Activated naive CD8-positive, alpha-beta T cell treated with anti-CD3 and anti-CD28 coated beads for 36 hours (primary cell): ENCODE measurements at regions not wholly inside any gene's neighbourhood (a gene's known extent, or its start where the extent isn't known, plus 50 kb on each side); places are given as distances from the start of the nearest gene placed in this dataset.

Source experiments
- DNase-seq: peaks from one replicate; pipeline ENCODE4 v3.0.0; 2021
- H3K27ac Mint-ChIP-seq: one replicate; pipeline ENCODE4 v1.8.0; 2022; ENCODE audit warnings: mild to moderate bottlenecking, moderate library complexity, mixed read lengths
- H3K27me3 Mint-ChIP-seq: one replicate; pipeline ENCODE4 v1.8.0; 2022; ENCODE audit warnings: mild to moderate bottlenecking, mixed read lengths
- H3K36me3 Mint-ChIP-seq: one replicate; pipeline ENCODE4 v1.8.0; 2021; ENCODE audit warnings: mild to moderate bottlenecking, mixed read lengths
- H3K4me1 Mint-ChIP-seq: one replicate; pipeline ENCODE4 v1.8.0; 2021; ENCODE audit warnings: mixed read lengths
- H3K4me3 Mint-ChIP-seq: one replicate; pipeline ENCODE4 v1.8.0; 2022; ENCODE audit warnings: mild to moderate bottlenecking, moderate library complexity, mixed read lengths
- H3K9me3 Mint-ChIP-seq: one replicate; pipeline ENCODE4 v1.8.0; 2022; ENCODE audit warnings: mixed read lengths

GRCh38 chr3:127059072-127059471 lies 76.2 kb downstream of the PLXNA1 start:
- Mint-ChIP-seq H3K36me3 (no peaks in the 10 kb centered on the region), H3K4me3 (no peak overlapping the region), H3K27ac (no peak overlapping the region), H3K9me3 (peaks cover 5% of the 10 kb centered on the region), H3K4me1 (no peaks in the 10 kb centered on the region), H3K27me3 (peaks cover 11% of the 10 kb centered on the region)
- DNase-seq: no peak

- DNase-seq: no peak
- H3K27me3 Mint-ChIP-seq: peaks cover 22% of the 10 kb centered on the region
- no peaks in the 10 kb centered on the region for H3K4me1 Mint-ChIP-seq
- no peaks in the 10 kb centered on the region for H3K36me3 Mint-ChIP-seq
- H3K27ac Mint-ChIP-seq: no peak overlapping the region
- H3K4me3 Mint-ChIP-seq: no peak overlapping the region
- H3K9me3 Mint-ChIP-seq: peaks cover 5% of the 10 kb centered on the region
Observed at GRCh38 chr3:127061641-127062040, 78.7 kb downstream of the PLXNA1 start.

- H3K4me3 Mint-ChIP-seq: no peak overlapping the region
- H3K36me3 Mint-ChIP-seq: no peaks in the 10 kb centered on the region
- no peaks in the 10 kb centered on the region for H3K4me1 Mint-ChIP-seq
- no peak for DNase-seq
- H3K27me3 Mint-ChIP-seq: peaks cover 23% of the 10 kb centered on the region
- H3K27ac Mint-ChIP-seq: no peak overlapping the region
- no peaks in the 10 kb centered on the region for H3K9me3 Mint-ChIP-seq
Observed at GRCh38 chr3:127062926-127063325, 80.0 kb downstream of the PLXNA1 start.

DNA sequence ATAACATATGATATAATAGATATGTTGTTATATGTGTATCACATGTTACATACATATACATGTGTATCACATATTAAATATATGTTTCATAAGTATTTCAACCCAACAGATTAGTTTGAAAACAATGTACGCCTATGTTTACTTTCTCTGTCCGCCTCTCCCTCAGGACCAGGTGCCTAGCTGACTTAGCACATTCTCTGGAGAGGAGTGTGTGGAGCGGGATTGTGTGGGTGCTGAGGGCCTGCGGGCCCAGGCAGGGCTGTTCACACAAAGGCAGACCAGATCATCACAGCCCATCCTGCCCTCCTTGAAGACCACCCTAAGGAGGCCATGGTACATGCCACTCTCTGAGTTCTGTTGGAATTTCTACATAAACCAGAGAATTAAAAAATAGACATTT lies 81.0 kb downstream of the PLXNA1 start:
- Mint-ChIP-seq H3K27me3 (peaks cover 23% of the 10 kb centered on the region), H3K36me3 (no peaks in the 10 kb centered on the region), H3K9me3 (no peaks in the 10 kb centered on the region), H3K27ac (no peak overlapping the region), H3K4me1 (no peaks in the 10 kb centered on the region), H3K4me3 (no peak overlapping the region)
- DNase-seq: no peak

DNA sequence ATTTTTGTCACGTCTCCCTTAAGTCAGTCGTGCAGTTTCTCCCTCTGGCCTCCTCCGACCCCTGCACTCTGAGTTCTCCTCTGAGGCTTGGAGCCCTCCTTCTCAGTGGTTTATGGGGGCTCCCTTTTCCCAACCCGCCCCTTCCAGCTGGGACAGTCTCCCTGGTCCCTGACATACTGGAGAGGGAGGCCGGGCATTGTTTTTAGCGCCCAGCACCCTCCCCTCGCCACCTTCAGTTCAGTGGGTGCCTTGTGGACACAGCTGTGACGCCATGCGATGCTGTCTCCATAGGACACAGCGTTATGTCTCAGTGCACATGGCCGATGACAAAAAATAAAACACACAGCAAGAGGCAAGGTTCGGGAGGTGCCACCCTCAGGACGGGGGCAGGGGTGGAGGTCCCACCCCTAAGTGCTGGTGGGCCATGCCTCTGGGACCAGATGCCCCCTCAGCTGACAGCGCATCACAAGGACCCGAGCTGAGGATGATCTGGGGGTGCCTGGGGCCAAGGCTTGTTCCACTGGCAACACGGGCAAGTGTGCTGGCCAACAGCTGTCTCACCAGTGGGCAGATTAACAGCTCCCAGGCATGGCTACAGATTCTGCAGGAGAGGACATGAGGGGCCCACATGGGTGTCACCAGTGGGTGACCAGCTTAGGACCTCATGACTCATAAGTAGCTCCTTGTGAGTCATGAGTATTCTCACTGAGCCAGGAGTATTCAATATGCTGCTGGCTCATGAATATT lies 81.6 kb downstream of the PLXNA1 start:
- DNase-seq: no peak
- Mint-ChIP-seq H3K4me3 (no peak overlapping the region), H3K27ac (no peak overlapping the region), H3K36me3 (no peaks in the 10 kb centered on the region), H3K4me1 (no peaks in the 10 kb centered on the region), H3K9me3 (no peaks in the 10 kb centered on the region), H3K27me3 (peaks cover 23% of the 10 kb centered on the region)

GRCh38 chr3:127065138-127065427 lies 82.2 kb downstream of the PLXNA1 start:
- Mint-ChIP-seq H3K4me3 (no peak overlapping the region), H3K27me3 (peaks cover 23% of the 10 kb centered on the region), H3K4me1 (no peaks in the 10 kb centered on the region), H3K9me3 (no peaks in the 10 kb centered on the region), H3K27ac (no peak overlapping the region), H3K36me3 (no peaks in the 10 kb centered on the region)
- no peak for DNase-seq

DNA sequence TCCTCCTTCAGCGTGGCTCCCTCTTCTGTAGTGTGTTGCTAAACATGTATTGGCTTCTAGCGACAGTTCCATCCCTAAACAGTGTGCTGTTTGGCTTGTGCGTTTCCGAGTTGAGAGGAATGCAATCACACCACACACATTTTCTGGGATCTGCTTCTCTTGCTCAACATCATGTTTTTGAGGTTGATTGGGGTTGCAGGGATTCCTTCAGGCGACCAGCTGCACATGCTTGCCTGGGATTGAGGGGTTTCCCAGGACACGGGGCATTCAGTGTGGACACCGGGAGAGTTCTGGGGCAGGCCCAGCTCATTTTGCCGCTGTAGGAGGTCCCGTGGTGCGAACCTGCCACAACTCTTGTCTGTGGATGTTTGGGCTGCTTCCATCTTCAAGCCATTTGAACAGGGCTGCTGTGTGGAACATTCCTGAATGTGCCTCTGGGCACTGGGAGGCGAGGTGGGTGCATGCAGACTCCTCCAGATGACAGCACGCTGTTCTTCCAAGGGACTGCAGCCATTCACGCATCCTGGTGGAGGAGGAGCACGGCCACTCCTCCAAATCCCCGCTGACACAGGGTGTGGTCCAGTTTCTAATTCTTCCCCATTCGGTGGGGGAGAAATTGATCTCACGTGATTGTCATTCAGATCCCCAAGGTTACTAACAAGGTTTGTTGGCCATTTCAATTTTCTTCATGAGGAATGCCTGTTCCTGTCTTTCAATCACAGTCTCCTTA lies 82.8 kb downstream of the PLXNA1 start:
- Mint-ChIP-seq H3K4me3 (no peak overlapping the region), H3K27ac (no peak overlapping the region), H3K4me1 (no peaks in the 10 kb centered on the region), H3K27me3 (peaks cover 23% of the 10 kb centered on the region), H3K9me3 (no peaks in the 10 kb centered on the region), H3K36me3 (no peaks in the 10 kb centered on the region)
- no peak for DNase-seq

DNA sequence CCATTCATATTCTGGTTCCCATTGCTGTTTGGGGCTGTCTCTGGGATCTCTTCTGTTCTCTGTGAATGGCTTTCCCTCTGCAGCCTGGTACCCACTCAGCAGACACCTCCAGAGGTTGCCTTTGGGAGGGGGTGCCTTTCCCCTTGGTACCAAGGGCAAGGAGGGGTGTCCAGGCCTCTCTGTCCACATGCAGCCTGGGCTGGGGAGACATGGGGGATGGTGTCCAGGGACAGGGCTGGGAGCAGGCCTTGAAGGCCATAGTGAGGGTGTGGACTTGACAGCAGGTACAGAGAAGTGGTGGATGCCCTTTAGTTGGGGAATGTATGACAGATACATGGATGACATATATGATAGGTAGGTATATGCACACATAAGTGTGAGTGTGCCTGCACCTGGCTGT lies 83.7 kb downstream of the PLXNA1 start:
- no peak for DNase-seq
- Mint-ChIP-seq H3K4me1 (no peaks in the 10 kb centered on the region), H3K27me3 (peaks cover 20% of the 10 kb centered on the region), H3K36me3 (no peaks in the 10 kb centered on the region), H3K9me3 (no peaks in the 10 kb centered on the region), H3K4me3 (no peak overlapping the region), H3K27ac (no peak overlapping the region)

GRCh38 chr3:127067116-127067910 lies 84.4 kb downstream of the PLXNA1 start:
- Mint-ChIP-seq H3K9me3 (no peaks in the 10 kb centered on the region), H3K27me3 (peaks cover 20% of the 10 kb centered on the region), H3K27ac (no peak overlapping the region), H3K36me3 (no peaks in the 10 kb centered on the region), H3K4me3 (no peak overlapping the region), H3K4me1 (no peaks in the 10 kb centered on the region)
- DNase-seq: no peak

GRCh38 chr3:127068111-127068810 lies 85.3 kb downstream of the PLXNA1 start:
- Mint-ChIP-seq H3K27me3 (peaks cover 15% of the 10 kb centered on the region), H3K4me1 (no peaks in the 10 kb centered on the region), H3K4me3 (no peak overlapping the region), H3K9me3 (no peaks in the 10 kb centered on the region), H3K27ac (no peak overlapping the region), H3K36me3 (no peaks in the 10 kb centered on the region)
- no peak for DNase-seq

- Mint-ChIP-seq H3K27me3 (peaks cover 12% of the 10 kb centered on the region), H3K4me3 (no peak overlapping the region), H3K36me3 (no peaks in the 10 kb centered on the region), H3K9me3 (no peaks in the 10 kb centered on the region), H3K27ac (no peak overlapping the region), H3K4me1 (no peaks in the 10 kb centered on the region)
- DNase-seq: no peak
Observed at GRCh38 chr3:127068871-127069270, 86.0 kb downstream of the PLXNA1 start.

- H3K27me3 Mint-ChIP-seq: peaks cover 12% of the 10 kb centered on the region
- no peak for DNase-seq
- no peak overlapping the region for H3K4me3 Mint-ChIP-seq
- no peaks in the 10 kb centered on the region for H3K4me1 Mint-ChIP-seq
- H3K27ac Mint-ChIP-seq: no peak overlapping the region
- H3K9me3 Mint-ChIP-seq: no peaks in the 10 kb centered on the region
- H3K36me3 Mint-ChIP-seq: no peaks in the 10 kb centered on the region
Observed at GRCh38 chr3:127069814-127070440, 87.0 kb downstream of the PLXNA1 start.

DNA sequence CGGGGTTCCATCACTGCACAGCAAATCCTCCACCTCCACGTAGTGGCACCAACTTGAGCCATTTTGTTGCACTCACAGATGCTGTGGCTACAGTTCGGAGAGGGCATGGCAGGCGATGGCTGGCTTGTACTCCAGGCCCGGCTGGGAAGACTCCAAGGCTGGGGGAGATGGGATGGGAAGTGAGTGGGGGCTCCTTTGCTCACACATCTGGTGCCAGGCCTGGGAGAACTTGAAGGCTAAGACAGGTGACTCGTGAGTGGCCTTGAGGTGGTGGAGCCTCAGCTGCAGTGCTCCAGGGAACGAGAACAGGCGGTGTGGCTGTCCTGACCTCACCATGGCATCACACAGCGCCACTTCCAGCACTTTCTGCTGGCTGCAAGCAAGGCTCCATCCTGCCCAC lies 87.9 kb downstream of the PLXNA1 start:
- Mint-ChIP-seq H3K27ac (no peak overlapping the region), H3K27me3 (peaks cover 8% of the 10 kb centered on the region), H3K4me1 (no peaks in the 10 kb centered on the region), H3K36me3 (no peaks in the 10 kb centered on the region), H3K4me3 (no peak overlapping the region), H3K9me3 (no peaks in the 10 kb centered on the region)
- no peak for DNase-seq

DNA sequence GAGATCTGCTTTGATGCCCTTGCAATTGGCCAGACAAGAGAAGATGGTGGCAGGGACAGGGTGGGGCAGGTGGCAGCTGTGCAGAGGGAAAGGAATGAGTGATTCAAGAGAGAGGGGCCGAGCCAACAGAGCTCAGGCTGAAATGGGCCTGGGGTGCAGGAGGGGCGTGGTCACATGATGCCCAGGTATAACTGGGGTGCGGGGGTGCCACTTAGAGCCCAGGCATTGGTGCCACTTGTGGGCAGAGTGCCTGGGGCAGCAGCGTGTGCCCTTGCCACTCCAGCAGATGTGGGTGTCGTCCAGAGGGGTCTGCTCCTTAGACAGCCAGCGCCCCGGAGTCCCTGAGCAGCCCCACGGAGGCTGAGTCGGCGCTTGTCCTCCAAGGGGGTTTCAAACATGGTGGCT lies 88.7 kb downstream of the PLXNA1 start:
- H3K27ac Mint-ChIP-seq: no peak overlapping the region
- no peaks in the 10 kb centered on the region for H3K36me3 Mint-ChIP-seq
- DNase-seq: no peak
- no peaks in the 10 kb centered on the region for H3K4me1 Mint-ChIP-seq
- peaks cover 2% of the 10 kb centered on the region for H3K27me3 Mint-ChIP-seq
- no peak overlapping the region for H3K4me3 Mint-ChIP-seq
- no peaks in the 10 kb centered on the region for H3K9me3 Mint-ChIP-seq
